ENCODE measurements at regions not wholly inside any gene's neighbourhood (a gene's known extent, or its start where the extent isn't known, plus 50 kb on each side); places are given as distances from the start of the nearest gene placed in this dataset.

DNA sequence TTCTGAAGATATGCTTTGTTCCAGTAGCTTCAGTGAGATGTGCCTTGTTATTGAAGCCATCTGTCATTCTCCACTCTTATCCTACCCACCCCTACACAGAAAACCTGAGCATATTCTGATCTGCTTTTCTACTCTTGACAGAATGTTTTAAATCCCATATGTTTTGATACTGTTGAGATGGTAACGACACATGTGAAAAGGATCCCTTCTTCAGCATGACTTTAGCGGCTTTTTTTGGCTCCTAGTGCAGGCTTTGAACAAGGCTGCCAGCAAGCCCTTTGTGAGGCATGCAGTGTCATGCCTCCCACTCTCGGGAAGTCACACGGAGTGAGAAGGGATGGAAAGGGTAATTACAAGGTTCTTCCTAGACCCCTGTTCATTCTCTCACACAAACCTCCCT lies 228.8 kb upstream of the RGS6 start:
- no peak for DNase-seq (ENCODE audit: low read depth, low spot score)

GRCh38 chr14:71704210-71704609 lies 228.0 kb upstream of the RGS6 start:
- DNase-seq (ENCODE audit: low read depth, low spot score), result no peak

- no peak for DNase-seq (ENCODE audit: low read depth, low spot score)
These were observed 226.8 kb upstream of the RGS6 start for GRCh38 chr14:71705460-71705859.

- no peak for DNase-seq (ENCODE audit: low read depth, low spot score)
These were observed 223.2 kb upstream of the RGS6 start for GRCh38 chr14:71709076-71709475.

- no peak for DNase-seq (ENCODE audit: low read depth, low spot score)
These were observed 222.2 kb upstream of the RGS6 start for GRCh38 chr14:71709987-71710386.

DNA sequence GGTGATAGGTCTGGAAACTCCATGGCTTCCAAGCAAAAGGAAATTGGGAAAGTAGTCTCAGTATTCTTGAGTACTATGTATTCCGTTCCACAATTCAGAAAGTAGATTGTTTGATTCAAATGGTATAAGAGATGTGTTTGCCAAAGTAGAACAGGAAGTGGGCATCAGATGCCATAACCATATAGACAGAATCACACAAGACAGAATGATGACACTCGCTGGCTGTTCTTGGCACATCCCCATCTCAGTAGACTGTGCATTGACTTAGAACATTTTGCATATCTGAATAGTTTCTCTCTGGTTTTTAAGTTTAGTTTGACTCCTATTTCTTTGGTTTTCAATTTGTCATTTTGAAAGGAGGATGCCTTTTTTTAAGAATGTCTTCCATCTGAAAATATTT lies 221.1 kb upstream of the RGS6 start:
- no peak for DNase-seq (ENCODE audit: low read depth, low spot score)

DNA sequence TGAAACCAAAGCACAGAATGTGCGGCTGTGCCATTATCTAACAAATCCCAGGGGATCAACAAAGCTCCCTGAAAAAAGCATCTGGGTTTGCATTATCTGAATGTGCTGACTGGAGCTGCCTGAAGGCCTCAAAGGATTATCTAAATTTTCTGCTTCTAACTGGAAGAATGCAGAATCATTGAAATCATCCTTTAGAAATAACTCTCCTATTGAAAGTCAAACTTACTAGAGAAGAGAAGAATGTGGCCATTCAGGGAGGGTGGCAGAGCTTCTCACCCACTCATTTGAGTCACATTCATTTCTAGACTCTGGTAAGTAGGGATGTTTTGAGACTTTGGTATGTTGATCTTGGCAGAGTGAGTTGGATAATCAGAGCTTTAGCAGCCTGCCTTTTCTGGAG lies 220.6 kb upstream of the RGS6 start:
- DNase-seq (ENCODE audit: low read depth, low spot score), result no peak

GRCh38 chr14:71712478-71712877 lies 219.8 kb upstream of the RGS6 start:
- no peak for DNase-seq (ENCODE audit: low read depth, low spot score)

DNA sequence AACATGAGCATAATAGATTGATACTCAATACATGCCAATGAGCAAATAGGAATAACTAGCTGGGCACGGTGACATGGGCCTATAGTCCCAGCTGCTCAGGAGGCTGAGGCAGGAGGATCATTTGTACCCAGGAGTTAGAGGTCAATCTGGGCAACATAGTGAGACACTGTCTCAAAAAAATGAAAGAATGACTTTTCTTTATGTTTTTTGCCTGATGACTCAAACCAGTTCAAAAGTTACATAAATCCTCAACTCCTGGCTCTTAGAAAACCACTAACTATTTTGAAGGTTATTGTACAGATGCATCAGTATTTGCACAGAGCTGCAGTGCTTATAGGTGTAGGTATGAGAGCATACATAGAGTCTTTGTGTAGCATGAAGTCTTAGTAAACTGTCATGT lies 219.2 kb upstream of the RGS6 start:
- no peak for DNase-seq (ENCODE audit: low read depth, low spot score)

DNA sequence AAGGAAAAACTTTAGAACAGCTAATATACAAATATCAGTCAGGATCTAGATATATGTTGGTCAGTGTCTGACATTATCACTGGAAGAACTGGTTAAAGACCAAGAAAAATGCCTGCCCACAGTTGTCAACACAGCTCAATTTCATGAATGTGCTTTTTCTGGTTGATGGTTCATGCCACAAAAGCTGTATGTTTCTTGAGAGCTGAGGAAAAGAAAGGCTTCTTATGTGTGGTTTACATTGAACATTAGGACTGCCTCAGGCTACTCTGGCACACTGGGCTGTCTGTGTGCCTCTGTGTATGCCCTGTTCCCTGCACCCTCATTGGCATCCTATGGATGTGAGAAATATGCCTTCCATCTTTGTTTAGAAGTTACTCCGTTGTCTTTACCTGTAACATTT lies 218.8 kb upstream of the RGS6 start:
- DNase-seq (ENCODE audit: low read depth, low spot score), result no peak

GRCh38 chr14:71714225-71714624 lies 218.0 kb upstream of the RGS6 start:
- no peak for DNase-seq (ENCODE audit: low read depth, low spot score)

DNA sequence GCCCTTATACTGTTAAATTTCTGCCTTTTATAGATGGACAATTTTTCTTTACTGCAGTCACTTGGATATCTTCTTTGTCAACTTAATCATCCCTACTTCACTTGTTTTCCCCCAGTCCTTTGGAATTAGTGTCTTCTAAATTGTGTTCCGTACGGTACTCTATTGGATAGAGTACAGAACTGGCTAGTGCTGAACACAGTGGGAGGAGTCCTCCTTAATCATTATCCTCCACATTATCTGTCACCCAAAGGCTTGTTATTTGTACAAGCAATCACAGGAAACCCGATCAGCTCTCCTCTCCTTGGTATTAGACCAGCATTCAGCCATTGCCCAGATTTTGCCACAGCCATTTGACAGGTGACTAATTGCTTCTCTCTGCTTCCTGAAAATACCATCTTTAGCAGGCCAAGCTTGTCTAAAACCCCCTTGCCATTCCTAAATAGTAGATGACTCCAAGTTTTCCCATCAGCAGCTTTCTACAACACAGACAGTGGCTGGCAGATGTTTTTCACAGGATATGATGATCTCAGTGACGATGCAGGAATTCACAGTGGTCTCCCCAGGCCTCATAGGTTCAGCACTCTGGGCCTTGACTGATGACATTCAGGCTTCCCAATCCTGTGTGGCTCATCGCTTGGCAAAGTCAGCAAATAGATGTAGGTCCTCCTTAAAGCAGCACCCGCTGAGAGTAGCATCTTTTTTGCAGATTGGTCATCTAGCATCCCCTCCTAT lies 216.0 kb upstream of the RGS6 start:
- DNase-seq (ENCODE audit: low read depth, low spot score), result no peak

DNA sequence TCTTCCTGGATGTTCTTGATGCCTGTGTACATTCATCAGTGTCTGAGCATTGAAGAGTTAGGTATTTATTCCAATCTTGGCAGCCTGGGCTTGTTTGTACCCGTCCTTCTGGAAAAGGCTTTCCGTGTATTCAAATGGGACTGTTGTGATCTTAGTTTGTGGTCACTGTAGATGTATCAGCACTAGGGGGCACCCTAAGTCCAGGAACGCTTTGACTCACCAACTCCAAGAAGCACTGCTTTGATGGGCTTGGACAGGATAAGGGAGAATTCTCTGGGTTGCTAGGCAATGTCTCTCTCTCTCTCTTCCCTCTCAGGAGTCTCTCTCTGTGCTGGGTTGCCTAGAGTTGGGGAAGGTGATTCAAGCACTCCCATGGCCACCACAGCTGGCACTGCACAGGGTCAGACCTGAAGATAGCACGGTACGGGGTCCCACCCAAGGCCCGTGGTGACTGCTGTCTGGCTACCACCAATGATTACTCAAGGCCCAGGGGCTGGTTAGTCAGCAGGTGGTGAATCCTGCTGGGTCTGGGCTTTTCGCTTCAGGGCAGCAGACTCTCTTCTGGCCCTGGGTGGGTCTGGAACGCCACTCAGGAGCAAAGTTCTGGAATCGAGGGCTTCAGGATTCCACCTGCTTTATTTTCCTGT lies 211.1 kb upstream of the RGS6 start:
- DNase-seq (ENCODE audit: low read depth, low spot score), result no peak

- DNase-seq (ENCODE audit: low read depth, low spot score), result no peak
These were observed 210.4 kb upstream of the RGS6 start for GRCh38 chr14:71721791-71722190.

GRCh38 chr14:71722885-71723284 lies 209.3 kb upstream of the RGS6 start:
- no peak for DNase-seq (ENCODE audit: low read depth, low spot score)

DNA sequence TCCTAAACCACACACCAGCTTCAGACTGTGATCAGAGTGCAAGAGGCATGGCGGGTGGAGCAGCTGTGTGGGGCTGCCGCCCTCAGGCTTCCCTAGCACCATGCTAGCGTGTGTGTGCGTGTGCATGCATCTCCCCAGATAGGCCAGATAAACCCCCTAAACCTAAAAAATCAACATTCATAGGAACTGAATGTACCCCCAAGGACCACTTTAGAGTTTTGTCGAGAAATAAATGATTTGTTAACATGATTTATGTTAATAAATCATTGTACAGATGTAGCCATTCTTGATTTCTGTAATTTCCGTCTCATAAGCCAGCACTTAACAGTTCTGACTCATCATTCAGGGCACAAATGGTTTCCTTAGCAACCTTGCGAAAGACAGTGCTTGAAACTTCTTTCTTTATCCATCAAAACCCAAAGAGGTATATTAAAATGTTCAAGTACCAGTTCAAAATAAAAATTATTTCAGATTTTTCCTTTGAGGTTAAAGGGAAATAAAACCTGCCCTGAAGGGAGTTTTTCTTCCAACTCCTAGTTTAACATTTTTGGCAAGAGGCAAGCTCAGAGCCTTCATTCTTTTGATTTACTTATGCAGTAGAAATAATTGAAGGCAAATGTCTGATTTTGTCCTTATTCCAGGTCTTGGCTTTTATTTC lies 206.2 kb upstream of the RGS6 start:
- no peak for DNase-seq (ENCODE audit: low read depth, low spot score)

DNA sequence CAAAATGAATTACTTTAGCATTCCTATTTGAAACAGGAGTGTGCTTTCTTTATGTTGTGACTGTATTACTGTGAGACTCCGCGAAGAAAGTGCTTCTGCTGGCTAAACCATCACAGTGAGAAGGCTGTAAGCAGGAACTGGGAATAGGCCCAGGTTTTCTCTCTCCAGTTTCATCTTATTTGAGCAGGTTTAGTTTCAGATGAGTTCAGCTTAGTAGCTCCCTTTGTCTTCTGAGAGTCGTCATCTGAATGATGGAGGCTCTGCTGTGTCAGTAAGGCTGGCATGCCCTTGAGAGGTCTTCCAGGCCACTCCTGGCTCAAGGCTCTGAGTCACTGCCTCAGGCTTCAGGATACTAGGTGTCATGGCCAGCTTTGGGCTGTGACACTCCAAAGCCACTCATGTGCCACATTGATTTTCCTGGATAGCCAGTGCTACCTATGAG lies 205.6 kb upstream of the RGS6 start:
- DNase-seq (ENCODE audit: low read depth, low spot score), result no peak

- DNase-seq (ENCODE audit: low read depth, low spot score), result no peak
These were observed 203.8 kb upstream of the RGS6 start for GRCh38 chr14:71728386-71728785.

DNA sequence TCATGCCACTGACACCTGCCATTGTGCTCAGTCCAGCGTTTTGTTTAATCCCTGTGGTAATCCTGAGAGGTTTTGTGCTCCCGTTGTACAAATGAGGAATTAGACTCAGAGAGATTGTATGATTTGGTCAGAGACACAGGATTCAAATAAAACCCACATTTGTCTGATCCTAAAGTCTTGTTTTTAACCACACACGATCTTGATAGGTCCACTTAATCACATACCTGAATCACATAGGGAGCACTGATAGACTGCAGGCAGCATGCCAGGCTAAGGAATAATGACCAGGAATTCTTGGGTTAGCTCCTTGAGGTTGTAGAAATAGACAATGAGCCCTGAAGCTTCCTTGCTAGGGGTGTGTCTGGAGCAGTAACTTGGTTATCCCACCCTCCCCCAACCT lies 202.6 kb upstream of the RGS6 start:
- no peak for DNase-seq (ENCODE audit: low read depth, low spot score)

- DNase-seq (ENCODE audit: low read depth, low spot score), result no peak
These were observed 201.8 kb upstream of the RGS6 start for GRCh38 chr14:71730471-71730870.

GRCh38 chr14:71731096-71731495 lies 201.1 kb upstream of the RGS6 start:
- DNase-seq (ENCODE audit: low read depth, low spot score), result no peak

- no peak for DNase-seq (ENCODE audit: low read depth, low spot score)
These were observed 198.9 kb upstream of the RGS6 start for GRCh38 chr14:71733210-71733883.

Data from activated CD4-positive, CD25-positive, alpha-beta regulatory T cell treated with anti-CD3 and anti-CD28 coated beads, Interleukin-2, amount 50 U/mL, for 16 hours (primary cell).